HG03196 (cell line): ENCODE measurements at regions not wholly inside any gene's neighbourhood (a gene's known extent, or its start where the extent isn't known, plus 50 kb on each side); places are given as distances from the start of the nearest gene placed in this dataset.
"Not testable (repeated sequence)": the region's sequence is repeated elsewhere in the genome, so short reads cannot be mapped to it uniquely, and the experiment has no call there.

ENCODE experiments used
- ATAC-seq: cut with Tn5 transposase; IDR thresholded peaks from one replicate; pipeline ENCODE4 v1.9.1; 2021; ENCODE audit not compliant: unreplicated experiment

DNA sequence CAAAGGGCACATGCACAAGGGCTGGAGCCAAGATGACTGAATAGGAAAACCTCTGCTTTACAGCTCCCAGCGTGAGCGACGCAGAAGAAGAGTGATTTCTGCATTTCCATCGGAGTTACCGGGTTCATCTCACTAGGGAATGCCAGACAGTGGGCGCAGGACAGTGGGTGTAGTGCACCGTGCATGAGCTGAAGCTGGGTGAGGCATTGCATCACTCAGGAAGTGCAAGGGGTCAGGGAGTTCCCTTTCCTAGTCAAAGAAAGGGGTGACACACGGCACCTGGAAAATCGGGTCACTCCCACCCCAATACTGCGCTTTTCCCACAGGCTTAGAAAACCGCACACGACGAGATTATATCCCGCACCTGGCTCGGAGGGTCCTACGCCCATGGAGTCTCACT lies 64.5 kb upstream of the HTR1E start:
- ATAC-seq: not testable (repeated sequence)

DNA sequence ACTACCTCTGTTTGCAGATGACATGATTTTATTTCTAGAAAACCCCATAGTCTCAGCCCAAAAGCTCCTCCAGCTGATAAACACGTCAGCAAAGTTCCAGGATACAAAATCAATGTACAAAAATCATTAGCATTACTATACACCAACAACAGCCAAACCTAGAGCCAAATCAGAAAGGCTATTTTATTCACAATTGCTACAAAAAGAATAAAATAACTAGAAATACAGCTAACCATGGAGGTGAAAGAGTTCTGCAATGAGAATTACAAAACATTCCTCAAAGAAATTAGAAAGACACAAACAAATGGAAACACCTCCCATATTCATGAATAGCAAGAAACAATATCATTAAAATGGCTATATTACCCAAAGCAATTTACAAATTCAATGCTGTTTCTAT lies 65.6 kb upstream of the HTR1E start:
- no peak for ATAC-seq

DNA sequence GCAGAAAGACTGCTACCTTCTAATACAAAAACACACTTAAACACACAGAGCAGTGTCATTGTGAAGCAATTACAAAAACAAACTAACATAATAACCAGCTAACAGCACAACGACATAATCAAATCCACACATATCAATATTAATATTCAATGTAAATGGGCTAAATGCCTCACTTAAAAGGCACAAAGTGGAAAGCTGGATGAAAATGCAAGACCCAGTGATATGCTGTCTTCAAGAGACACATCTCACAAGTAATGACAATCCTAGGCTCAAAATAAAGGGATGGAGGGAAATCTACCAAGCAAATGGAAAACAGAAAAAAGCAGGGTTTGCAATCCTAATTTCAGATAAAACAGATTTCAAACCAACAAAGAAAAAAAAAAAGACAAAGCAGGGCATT lies 67.8 kb upstream of the HTR1E start:
- no peak for ATAC-seq

DNA sequence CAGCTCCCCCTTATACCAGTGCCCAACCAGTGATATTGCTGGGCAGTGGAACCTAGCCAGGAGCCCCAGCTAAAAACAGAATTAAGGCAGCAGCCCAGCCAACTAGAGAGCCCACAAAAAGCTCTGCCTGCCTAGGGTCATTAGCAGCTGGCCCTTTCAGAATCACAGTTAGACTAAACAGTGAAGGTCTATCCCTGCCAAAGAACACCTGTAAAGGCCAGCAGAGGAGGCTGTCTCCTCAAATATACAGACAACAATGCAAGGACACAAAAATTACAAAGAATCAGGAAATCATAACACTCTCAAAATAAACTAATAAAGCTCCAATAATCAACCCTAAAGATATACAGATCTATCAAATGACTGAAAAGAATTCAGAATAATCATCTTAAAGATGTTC lies 77.8 kb upstream of the HTR1E start:
- no peak for ATAC-seq

DNA sequence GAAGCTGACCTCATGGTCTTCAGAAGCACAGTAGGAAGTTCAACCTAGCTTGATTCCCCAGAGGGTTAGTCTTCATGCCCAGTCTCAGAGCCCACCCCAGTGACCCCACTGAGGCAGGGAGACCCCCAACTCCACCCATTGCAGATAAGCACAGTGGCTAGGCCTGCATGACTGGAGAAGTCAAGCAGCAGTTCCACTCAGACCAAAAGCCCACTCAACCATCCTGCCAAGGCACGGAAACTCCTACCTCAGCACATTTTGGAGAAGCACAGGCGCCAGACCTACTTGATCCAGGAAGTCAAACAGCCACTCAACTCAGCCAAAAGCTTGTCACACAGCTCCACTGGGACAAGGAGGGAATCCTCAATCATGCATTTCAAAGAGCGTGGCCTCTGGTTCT lies 78.4 kb upstream of the HTR1E start:
- no peak for ATAC-seq

DNA sequence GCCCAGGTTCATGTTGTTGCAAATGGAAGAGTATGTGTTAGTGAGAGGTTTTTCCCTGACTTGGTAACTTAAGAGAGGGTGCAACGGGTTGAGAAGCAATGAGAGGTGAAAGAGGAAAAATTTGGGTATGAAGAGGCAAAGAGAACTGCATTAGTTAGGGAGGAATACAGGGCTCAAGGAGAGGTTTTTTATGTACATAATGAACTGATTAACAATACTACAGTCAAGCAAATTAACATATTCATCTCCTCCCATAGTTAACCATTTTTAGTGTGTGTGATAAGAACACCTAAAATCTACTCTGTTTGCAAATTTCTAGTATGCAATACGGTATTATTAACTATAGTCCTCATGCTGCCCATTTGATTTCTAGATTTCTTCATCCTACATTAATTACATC lies 79.5 kb upstream of the HTR1E start:
- ATAC-seq: no peak

DNA sequence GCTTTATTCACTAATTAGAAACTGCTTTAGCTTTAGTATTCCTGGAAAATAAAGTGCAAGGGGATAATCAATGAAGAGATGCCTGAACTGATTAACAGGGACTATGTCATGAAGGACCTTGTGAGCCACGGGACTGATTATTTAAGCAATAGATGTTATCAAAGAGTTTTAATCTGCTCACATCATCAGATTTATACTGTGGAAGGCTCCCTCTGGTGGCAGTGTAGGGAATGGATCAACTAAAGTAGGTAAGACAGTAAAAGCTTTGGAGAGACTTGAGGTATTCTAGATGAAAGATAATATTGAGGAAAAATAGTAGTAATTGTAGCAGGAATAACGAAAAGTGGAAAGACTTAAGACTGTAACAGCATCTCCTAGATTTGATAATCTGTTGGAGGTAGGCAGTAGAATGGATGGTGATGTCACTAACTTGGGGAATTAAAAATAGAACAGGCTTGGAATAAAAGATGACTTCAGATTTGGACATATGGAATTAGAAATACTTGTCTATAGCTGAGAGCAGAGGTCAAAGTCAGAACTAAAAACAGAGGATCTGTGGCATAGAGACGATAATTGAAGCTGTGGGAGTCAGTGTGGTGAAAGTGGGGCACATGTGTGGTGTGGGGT lies 80.3 kb upstream of the HTR1E start:
- no peak for ATAC-seq

DNA sequence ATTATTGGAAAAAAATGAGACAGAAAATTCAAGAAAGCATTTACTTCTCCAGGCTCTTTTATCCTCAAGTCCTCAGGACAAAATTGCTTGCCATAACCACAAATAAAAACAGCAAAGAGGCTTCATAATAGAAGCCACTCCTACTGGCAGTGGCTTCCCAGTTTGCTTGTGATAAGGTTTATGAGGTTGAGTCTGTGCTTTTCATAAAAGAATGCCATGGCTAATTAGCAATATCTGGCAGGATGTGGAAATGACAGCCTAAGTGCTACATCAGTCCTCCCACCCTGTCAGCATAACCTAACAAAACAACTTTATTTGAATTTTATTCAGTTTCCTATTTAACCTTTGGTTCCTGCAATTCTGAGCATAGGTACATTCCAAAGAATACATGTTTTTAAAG lies 80.9 kb upstream of the HTR1E start:
- no peak for ATAC-seq

DNA sequence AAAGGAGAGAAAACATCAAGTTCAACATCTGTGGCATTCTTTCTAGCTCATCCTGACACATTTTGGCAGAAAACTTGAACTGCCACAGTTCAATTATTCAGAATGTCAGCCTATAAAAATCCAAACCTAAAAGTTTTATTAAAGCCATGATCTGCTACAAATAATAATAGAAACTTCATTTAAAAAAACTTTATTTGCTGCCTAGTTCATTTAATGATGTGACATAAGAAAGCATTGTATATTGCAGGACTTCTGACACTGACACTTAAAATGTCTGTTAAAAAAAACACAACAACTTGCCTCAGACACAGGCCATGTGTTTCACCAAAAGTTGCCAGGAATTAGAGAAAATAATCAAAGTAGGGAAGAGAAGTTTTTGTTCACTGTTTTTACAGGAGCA lies 88.3 kb upstream of the HTR1E start:
- ATAC-seq: no peak

DNA sequence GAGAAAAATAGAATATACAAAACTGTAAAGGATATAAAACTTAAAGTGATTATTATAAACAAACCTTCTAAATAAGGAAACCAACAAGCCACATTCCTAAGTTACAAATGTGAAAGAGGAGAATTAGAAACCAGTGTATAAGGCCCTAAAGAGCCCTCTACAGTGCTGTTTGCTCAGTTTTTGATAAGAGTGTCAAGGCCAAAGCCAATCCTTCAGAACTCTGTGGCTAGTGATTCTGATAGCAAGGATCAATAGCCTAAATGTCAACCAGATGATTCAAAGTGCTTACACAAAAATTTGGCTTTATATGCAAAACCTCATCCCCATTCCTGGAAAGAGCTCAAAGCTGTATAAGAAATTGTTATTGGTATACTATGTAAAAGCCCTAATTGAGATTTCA lies 104.6 kb upstream of the HTR1E start:
- ATAC-seq: no peak

DNA sequence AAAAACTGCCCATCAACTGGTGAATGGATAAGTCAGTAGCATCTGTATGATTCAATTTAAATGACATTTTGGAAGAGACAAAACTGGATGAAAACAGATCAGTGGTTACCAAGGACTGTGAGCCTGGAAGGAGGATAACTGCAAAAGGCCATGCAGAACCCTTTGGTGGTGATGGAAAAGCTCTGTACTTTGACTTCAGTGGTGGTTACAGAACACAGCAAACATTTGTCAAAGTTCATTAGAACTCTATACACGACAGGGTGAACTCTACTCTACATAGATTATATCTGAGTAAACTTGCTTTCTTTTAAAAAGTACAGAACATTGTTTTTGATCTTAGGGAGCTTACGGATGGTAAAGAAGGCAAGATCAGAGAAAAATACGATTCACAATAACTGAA lies 111.9 kb upstream of the HTR1E start:
- ATAC-seq: no peak

DNA sequence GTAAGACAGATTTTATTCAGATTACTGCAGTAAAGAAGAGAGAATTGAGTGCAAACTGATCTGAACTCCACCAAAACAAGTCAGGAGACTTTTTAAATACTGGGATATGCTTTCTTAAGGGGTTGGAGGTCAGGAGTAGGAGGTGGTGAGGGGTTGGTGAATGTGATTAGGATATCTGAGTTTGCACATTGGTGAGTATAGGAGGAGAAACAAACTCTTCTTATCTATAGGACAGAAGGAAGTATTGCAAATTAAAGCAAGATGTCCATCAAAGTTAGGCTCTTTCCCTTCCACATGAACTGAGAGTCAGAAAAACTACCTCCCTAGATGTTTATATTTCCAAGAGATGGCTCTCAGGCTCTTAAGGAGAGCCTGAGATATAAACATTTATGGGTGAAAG lies 114.6 kb upstream of the HTR1E start:
- ATAC-seq: no peak

DNA sequence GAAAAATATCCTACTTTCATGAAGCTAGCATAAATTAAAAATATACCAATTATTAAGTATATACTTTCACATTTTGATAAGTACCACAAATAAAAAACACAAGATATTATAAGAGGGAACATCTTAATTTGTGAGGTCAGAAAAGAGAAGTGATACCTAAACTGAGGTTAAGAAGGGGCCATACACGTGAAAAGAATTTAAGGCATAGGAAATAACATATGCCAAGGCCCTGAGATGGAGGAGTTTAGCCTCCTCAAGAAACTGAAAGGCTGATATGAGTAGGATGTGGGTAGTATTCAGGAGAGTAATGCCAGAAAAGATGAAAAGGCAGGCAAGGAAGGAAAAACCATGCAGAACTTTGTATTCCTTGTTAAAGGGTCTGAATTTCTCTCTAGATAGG lies 116.6 kb upstream of the HTR1E start:
- ATAC-seq: no peak

DNA sequence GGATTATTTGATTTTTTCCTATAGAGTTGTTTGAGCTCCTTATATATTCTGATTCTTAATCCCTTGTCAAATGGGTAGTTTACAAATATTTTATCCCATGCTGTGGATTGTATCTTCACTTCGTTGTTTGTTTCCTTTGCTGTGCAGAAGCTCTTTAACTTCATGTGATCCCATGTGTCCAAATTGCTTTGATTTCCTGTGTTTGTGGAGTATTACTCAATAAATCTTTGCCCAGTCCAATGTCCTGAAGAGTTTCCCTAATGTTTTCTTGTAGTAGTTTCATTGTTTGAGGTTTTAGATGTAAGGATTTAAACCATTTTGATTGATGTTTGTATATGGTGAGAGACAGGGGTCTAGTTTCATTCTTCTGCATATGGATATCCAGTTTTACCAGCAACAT lies 143.7 kb upstream of the HTR1E start:
- no peak for ATAC-seq

DNA sequence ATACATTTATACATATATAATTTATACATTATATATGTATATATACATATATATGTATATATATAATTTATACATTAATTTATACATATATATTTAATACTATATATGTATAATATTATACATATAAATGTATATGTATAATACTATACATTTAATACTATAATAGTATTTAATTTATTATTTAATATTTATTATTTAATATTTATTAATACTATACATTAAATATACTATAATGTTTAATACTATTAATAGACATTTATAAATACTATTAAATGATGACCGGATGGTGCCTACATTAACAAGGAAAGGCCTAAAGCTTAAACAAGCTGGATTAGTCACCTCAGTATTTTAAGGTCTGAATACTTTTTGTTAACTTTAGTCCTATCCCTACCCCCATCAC lies 145.9 kb upstream of the HTR1E start:
- ATAC-seq: no peak

DNA sequence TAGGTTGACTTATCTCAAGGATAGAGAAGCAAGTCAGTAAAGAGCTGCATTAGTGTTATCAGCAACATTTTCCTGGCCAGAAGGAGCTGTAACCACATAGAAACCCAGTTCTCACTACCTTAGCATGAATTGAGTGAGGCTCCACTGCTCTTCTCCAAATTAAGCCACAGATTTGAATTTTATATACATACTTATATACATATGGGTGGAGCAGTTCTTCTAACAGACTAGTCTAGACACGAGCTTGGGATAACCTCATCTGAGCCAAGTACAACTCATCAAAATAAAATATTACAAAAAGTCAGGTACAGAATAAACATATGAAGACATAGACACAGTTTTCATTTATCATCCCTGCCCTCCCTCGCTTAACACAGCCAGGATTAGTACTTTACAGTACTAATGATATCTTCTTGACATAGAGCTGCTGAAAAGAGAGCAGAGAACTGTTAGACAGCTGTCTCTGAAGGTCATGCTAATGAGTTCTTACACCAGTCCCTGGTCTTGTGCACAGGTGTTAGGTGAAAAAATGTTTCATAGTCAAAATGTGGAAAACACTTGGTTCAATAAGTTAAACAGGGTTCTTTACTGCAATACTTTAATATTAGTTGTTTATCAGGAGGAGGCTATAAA lies 147.4 kb upstream of the HTR1E start:
- no peak for ATAC-seq

DNA sequence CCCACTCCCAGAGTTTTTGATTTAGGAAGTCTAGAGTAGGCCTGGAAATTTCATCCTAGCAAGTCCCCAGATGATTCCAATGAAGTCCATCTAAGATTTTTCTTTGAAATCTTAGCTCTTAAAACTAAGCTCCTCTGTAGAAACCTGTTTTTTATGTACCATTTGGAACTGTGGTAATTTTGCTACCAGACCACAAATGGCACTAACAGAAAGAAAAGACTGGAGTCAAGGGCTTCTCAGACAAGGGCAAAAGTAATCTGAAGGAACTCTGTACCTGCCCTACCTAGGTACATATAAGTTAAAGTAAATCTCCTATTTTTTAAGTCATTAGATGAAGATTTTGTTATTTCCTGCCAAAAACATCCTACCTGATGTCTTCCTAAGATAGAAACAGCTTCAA lies 155.0 kb upstream of the HTR1E start:
- ATAC-seq: no peak

DNA sequence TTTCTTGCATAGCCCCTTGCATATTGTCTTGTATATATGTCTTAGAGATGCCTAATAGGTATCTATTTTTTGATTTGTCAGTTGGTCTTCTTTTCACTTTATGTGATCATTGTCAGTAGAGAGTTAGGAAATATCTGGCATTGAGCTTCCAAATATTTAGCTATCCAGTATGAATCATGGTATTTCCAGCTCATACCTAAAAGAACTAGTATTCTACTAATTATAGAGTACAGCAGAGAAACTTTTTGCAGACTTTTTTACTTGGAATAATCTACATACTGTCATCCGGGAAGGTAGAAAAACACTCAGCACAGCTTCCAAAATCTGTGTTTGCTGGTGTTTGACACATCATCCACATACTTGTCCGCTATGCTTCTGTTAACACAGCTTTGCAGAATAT lies 156.4 kb upstream of the HTR1E start:
- ATAC-seq: no peak

DNA sequence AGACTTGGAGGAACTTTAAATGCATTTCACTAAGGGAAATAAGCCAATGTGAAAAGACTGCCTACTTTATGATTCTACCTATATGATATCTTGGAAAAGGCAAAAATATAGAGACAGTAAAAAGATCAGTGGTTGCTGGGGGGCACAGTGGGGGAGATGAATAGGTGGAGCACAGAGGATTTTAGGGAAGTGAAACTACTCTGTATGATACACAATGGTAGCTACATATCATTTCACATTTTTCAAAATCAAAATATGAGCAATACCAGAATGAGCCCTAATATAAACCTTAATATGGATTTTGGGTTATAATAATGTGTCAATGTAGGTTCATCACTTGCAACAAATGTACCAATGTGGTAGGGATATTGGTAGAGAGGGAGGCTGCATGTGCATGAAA lies 161.4 kb upstream of the HTR1E start:
- ATAC-seq: no peak

DNA sequence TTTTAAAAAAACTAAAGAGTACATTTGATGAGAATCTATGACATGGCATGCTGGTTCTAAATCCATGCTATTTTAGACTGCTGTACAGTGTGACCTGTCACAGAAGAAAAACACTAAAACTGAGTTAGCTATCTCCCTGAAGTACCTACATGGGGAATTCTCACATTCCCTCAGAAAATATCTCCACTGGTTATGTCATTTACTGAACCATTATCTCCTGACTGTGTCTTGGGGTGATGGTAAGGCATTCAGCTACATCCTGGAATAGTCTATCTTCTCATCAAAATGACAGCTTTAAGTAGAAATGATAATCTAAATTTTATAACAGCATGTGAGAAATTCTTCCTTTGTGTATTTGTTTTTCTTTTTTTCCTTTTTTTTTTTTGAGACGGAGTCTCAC lies 172.1 kb upstream of the HTR1E start:
- ATAC-seq: no peak

DNA sequence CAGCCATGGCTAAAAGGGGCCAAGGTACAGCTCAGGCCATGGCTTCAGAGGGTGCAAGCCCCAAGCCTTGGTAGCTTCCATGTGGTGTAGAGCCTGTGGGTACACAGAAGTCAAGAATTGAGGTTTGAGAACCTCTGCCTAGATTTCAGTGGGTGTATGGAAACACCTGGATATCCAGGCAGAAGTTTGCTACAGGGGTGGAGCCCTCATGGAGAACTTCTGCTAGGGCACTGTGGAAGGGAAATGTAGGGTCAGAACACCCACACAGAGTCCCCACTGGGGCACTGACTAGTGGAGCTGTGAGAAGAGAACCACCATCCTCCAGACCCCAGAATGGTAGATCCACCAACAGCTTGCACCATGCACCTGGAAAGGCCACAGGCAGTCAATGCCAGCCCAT lies 177.4 kb upstream of the HTR1E start:
- not testable (repeated sequence) for ATAC-seq

DNA sequence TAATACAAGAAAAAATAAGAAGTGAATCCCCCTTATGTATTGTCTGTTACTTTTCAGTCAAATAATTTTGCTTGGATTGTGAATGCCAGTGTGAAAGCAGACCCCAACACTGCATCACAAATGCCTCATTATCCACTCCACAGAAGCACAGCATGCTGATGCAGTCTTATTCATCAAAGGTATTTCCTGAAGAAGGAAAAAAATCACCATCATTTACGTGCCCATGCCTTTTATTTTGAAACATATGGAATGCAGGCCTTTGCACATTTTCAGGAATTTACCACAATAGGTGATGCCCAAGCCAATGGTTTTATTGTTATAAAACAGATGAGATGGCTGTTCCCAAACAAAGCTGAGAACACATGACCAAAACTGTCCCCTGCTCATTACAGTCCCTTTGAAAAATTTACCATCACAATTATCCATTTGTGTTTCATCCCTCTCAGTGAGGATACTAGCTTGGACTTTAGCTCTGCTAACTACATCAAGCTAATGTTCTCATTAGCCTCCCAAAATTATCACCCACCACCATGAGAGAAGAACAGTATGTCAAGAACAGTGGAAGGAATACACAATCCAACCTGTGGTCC lies 180.6 kb upstream of the HTR1E start:
- no peak for ATAC-seq

DNA sequence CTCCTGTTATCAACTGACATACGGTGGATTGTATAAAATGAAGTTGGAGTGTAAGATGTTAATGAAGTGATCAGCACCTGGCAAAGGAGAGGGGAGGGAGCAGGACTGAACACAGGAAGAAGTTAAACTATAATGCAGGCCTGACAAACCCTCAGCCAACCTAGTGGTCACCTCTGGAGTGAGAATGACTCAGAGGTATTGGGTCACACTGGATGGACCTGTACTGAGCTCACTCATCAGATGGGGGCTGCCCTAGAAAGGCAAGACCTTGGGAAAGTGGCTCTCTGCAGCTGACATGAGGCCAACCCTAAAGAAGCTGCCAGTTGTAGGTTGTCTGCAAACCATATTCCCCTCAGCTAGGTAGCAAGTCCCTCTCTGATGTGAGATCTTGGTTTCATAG lies 193.3 kb upstream of the HTR1E start:
- ATAC-seq: no peak
